Ascending aorta (tissue), 2 donors: ENCODE measurements at regions not wholly inside any gene's neighbourhood (a gene's known extent, or its start where the extent isn't known, plus 50 kb on each side); places are given as distances from the start of the nearest gene placed in this dataset.

Source experiments
- DNase-seq, 2 donors: peaks; one replicate each; pipeline ENCODE4 v3.0.0-alpha.2; 2019; ENCODE audit warnings: low spot score in 2 of 2
- H3K27ac ChIP-seq, 2 donors: fragments of 200-600 bp; sonication (generic); one replicate each; pipeline ENCODE4 v1.5.1; 2016 to 2017; ENCODE audit warnings: mild to moderate bottlenecking in 1 of 2
- H3K27me3 ChIP-seq: fragments of 200-600 bp; sonication (generic); one replicate; pipeline ENCODE4 v1.5.1; 2017
- H3K36me3 ChIP-seq, 2 donors: fragments of 200-600 bp; sonication (generic); one replicate each; pipeline ENCODE4 v1.5.1; 2016
- H3K4me1 ChIP-seq, 2 donors: fragments of 200-600 bp; sonication (generic); one replicate each; pipeline ENCODE4 v1.5.1; 2016 to 2017; ENCODE audit warnings: mild to moderate bottlenecking in 1 of 2
- H3K4me3 ChIP-seq, 2 donors: fragments of 200-600 bp; sonication (generic); one replicate each; pipeline ENCODE4 v1.5.1; 2016 to 2017; ENCODE audit warnings: mild to moderate bottlenecking in 1 of 2
- H3K9me3 ChIP-seq, 2 donors: fragments of 200-600 bp; sonication (generic); one replicate each; pipeline ENCODE4 v1.5.1; 2016
- intact Hi-C: fragments of 100-400 bp; cut with DNase I; formaldehyde crosslinking; loops from one replicate; pipeline ENCODE4 v1.15.1; 2023
- TF ChIP-seq, protein P1 (sequence below), 3 experiments: fragments of 200-600 bp in 2 of 3; fragments of 450-650 bp in 1 of 3; sonication (generic) in 2 of 3; IDR thresholded peaks; one replicate each; pipeline ENCODE4 v1.5.1; 2016 to 2019; ENCODE audit warnings: antibody characterized with exemption in 3 of 3, mild to moderate bottlenecking in 1 of 3, moderate library complexity in 1 of 3

DNA sequence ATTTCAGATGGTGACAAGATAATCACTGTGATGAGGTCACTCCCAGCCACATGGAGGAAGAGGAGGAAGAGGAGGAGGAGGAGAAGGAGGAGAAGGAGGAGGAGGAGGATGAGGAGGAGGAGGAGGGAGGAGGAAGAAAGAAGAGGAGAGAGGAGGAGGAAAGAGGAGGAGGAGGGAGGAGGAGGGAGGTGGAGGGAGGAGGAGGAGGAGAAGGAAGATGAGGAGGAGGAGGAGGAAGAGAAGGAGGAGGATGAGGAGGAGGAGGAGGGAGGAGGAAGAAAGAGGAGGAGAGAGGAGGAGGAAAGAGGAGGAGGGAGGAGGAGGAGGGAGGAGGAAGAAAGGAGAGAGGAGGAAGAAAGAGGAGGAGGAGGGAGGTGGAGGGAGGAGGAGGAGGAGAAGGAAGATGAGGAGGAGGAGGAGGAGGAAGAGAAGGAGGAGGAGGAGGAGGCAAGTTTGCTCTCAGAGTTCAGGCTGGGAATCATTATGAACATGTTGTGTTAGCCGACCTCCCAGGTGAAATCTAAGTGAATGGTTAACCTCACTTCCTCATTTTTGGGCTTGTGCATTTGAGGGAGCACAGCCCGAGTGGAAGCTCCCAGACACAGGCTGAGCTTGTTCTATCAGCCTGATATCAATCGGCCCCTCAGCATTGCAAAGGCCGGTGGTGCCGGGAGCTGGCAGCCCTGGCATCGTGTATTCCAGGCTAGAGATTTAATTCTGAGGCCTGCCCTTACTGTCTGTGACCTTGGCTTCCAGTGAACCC, 236.2 kb upstream of the PITRM1 start:
- Histone ChIP-seq H3K4me1 (no peaks in the 10 kb centered on the region), H3K36me3 (no peaks in the 10 kb centered on the region), H3K9me3 (no peaks in the 10 kb centered on the region), H3K27ac (no peak overlapping the region), H3K27me3 (no peaks in the 10 kb centered on the region), H3K4me3 (no peak overlapping the region)
- no peak for DNase-seq
- intact Hi-C loops = no loop called here
- TF ChIP-seq, protein P1, sequence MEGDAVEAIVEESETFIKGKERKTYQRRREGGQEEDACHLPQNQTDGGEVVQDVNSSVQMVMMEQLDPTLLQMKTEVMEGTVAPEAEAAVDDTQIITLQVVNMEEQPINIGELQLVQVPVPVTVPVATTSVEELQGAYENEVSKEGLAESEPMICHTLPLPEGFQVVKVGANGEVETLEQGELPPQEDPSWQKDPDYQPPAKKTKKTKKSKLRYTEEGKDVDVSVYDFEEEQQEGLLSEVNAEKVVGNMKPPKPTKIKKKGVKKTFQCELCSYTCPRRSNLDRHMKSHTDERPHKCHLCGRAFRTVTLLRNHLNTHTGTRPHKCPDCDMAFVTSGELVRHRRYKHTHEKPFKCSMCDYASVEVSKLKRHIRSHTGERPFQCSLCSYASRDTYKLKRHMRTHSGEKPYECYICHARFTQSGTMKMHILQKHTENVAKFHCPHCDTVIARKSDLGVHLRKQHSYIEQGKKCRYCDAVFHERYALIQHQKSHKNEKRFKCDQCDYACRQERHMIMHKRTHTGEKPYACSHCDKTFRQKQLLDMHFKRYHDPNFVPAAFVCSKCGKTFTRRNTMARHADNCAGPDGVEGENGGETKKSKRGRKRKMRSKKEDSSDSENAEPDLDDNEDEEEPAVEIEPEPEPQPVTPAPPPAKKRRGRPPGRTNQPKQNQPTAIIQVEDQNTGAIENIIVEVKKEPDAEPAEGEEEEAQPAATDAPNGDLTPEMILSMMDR (IDR thresholded peaks at IDR 0.05) = no peak

DNA sequence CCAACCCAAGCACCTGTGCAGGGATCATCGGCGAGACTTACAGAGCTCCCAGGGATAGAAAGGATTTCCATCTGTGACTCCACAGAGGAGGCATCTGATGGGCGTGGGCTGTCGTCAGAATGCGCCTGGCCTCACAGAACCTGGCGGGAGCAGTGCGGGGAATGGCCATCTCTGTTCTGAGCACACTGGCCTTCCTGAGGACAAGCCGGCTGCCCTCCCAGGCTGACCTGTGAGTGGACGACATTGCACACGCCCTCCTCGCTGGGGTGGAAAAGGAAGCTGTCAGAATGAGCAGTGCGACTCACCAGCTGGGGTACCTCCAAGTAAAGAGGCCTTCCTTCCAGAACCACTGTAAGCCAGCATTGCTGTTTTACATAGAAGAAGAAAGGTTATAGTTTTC, 234.6 kb upstream of the PITRM1 start:
- no peak overlapping the region for H3K4me3 ChIP-seq
- no peaks in the 10 kb centered on the region for H3K27me3 ChIP-seq
- no peaks in the 10 kb centered on the region for H3K9me3 ChIP-seq
- H3K4me1 ChIP-seq = no peaks in the 10 kb centered on the region
- TF ChIP-seq, protein P1 (IDR thresholded peaks at IDR 0.05) = no peak
- intact Hi-C loops = no loop called here
- no peak for DNase-seq
- no peak overlapping the region for H3K27ac ChIP-seq
- H3K36me3 ChIP-seq = no peaks in the 10 kb centered on the region

DNA sequence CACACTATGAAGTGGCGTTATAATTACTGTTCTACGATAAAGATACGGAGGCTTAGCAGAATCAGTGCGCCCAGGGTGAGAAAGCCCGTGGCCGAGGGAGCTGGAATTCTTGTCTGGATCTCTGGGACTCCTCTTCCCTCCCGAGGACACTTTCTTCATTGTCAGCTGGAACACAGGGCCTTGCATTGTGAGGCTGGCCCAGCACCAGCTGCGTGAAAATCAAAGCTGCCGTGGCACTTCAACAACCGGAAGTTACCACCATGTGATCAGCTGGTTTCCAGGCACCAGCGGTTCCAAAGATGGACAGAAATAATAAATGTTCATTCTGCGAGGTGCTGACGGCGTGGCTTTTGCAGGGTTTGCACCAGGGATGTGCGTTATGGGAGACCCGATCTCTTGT, 234.0 kb upstream of the PITRM1 start:
- Histone ChIP-seq H3K27me3 (no peaks in the 10 kb centered on the region), H3K9me3 (no peaks in the 10 kb centered on the region), H3K36me3 (no peaks in the 10 kb centered on the region), H3K4me3 (no peak overlapping the region), H3K27ac (no peak overlapping the region), H3K4me1 (no peaks in the 10 kb centered on the region)
- intact Hi-C loops = no loop called here
- DNase-seq = no peak
- TF ChIP-seq, protein P1 (IDR thresholded peaks at IDR 0.05) = no peak

DNA sequence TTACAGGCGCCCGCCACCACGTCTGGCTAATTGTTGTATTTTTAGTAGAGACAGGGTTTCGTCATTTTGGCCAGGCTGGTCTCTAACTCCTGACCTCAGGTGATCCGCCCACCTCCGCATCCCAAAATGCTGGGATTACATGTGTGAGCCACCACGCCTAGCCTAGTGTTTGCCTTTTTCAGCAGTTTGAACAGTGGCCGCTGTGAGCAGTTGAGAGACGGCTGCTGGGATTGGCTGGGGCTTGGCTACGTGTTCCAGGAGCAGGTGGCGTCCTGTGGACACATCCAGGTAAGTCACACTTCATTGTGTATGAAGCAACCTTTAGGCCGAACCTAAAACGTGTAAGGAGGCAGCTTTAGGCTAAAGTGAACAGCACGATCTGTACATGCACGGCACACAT, 231.8 kb upstream of the PITRM1 start:
- no peak for DNase-seq
- H3K9me3 ChIP-seq = no peaks in the 10 kb centered on the region
- TF ChIP-seq, protein P1 (IDR thresholded peaks at IDR 0.05) = no peak
- intact Hi-C loops = no loop called here
- H3K4me3 ChIP-seq = no peak overlapping the region
- no peak overlapping the region for H3K27ac ChIP-seq
- H3K36me3 ChIP-seq = no peaks in the 10 kb centered on the region
- H3K4me1 ChIP-seq = peaks cover 0 to 7% of the 10 kb centered on the region in 2 donors
- H3K27me3 ChIP-seq = no peaks in the 10 kb centered on the region

DNA sequence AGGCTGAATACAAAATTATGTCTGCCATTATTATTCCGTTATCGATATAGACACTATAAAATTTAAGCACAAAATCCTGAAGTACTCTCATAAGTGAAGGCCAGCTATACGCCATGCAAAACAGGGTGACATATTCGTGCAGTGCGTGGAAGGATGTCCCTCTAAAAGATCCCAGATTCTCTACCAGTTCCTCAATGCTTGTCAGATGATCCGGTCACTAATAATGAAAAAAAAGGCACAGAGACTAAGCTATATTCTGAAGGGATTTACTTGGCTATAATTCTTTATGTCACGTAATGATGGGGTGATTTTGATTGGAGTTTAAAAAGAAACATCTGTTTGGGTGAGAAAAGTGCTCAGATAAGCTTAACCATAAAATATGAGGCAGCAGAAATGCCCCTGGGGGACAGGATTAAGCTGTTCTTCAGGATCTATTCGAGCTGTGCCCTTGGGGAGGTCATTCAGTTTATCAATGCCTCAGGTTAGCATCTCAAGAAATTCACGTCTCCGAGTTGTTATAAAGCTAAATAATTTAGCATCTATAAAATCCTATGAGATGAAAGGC, 229.7 kb upstream of the PITRM1 start:
- no peak for DNase-seq
- intact Hi-C loops = no loop called here
- H3K36me3 ChIP-seq = no peaks in the 10 kb centered on the region
- H3K4me3 ChIP-seq = no peak overlapping the region
- H3K27me3 ChIP-seq = no peaks in the 10 kb centered on the region
- H3K9me3 ChIP-seq = no peaks in the 10 kb centered on the region
- peaks cover 0 to 7% of the 10 kb centered on the region in 2 donors for H3K4me1 ChIP-seq
- TF ChIP-seq, protein P1 (IDR thresholded peaks at IDR 0.05) = no peak
- no peak overlapping the region for H3K27ac ChIP-seq
